ENCODE measurements at regions not wholly inside any gene's neighbourhood (a gene's known extent, or its start where the extent isn't known, plus 50 kb on each side); places are given as distances from the start of the nearest gene placed in this dataset.

GRCh38 chr7:47207956-47208355 lies 374.0 kb downstream of the TNS3 start (continued):
- TF ChIP-seq ZBTB33 (IDR thresholded peaks at IDR 0.05) = no peak
- TF ChIP-seq GABPA (IDR thresholded peaks at IDR 0.05 in 1 of 2, conservative IDR thresholded peaks at IDR 0.05 in 1 of 2) = no peak
- TF ChIP-seq FOXA1 (IDR thresholded peaks at IDR 0.05) = no peak
- TF ChIP-seq JUND (IDR thresholded peaks at IDR 0.05) = no peak
- no peak for TF ChIP-seq NR2F2 (IDR thresholded peaks at IDR 0.05)
- TF ChIP-seq RXRA (IDR thresholded peaks at IDR 0.05) = no peak
- TF ChIP-seq MAX (IDR thresholded peaks at IDR 0.05) = no peak
- TF ChIP-seq FOXA2 (IDR thresholded peaks at IDR 0.05) = no peak

- Histone ChIP-seq H3K27ac (ENCODE audit: low read depth in 1 of 2, low read length in 2 of 2) (no peak overlapping the region), H3K4me1 (ENCODE audit: control insufficient read depth in 4 of 4, insufficient read depth in 4 of 4, low read length in 3 of 4) (no peaks in the 10 kb centered on the region), H3K9me3 (ENCODE audit: control insufficient read depth in 4 of 4, low read length in 3 of 4) (no peaks in the 10 kb centered on the region), H3K27me3 (ENCODE audit: control insufficient read depth in 4 of 4, insufficient read depth in 4 of 4, low read length in 3 of 4) (no peaks in the 10 kb centered on the region), H3K9ac (ENCODE audit: low read depth in 1 of 2, low read length in 2 of 2) (no peak overlapping the region), H3K4me3 (ENCODE audit: low read depth in 1 of 3, low read length in 3 of 3) (no peak overlapping the region), H3K36me3 (ENCODE audit: control insufficient read depth in 4 of 4, insufficient read depth in 3 of 4, low read depth in 1 of 4, low read length in 3 of 4) (no peaks in the 10 kb centered on the region)
- TF ChIP-seq NR2F2 (IDR thresholded peaks at IDR 0.05) (no peak), JUND (IDR thresholded peaks at IDR 0.05) (no peak), SP1 (IDR thresholded peaks at IDR 0.05) (no peak), HNF4A (conservative IDR thresholded peaks at IDR 0.05) (no peak), TAF1 (conservative IDR thresholded peaks at IDR 0.05) (no peak), FOXA1 (IDR thresholded peaks at IDR 0.05) (no peak), RXRA (IDR thresholded peaks at IDR 0.05) (no peak), ATF3 (IDR thresholded peaks at IDR 0.05) (no peak), HNF4G (IDR thresholded peaks at IDR 0.05) (no peak), MAX (IDR thresholded peaks at IDR 0.05) (no peak)
- DNase-seq (ENCODE audit: low spot score) = no peak
- 75% methylated on average over 2 of the region's 2 CpGs for WGBS
Measured at GRCh38 chr7:47204709-47205108, 377.2 kb downstream of the TNS3 start.

- no peaks in the 10 kb centered on the region for H3K36me3 ChIP-seq (ENCODE audit: control insufficient read depth in 4 of 4, insufficient read depth in 3 of 4, low read depth in 1 of 4, low read length in 3 of 4)
- no peak overlapping the region for H3K9ac ChIP-seq (ENCODE audit: low read depth in 1 of 2, low read length in 2 of 2)
- H3K4me3 ChIP-seq (ENCODE audit: low read depth in 1 of 3, low read length in 3 of 3) = no peak overlapping the region
- no peaks in the 10 kb centered on the region for H3K4me1 ChIP-seq (ENCODE audit: control insufficient read depth in 4 of 4, insufficient read depth in 4 of 4, low read length in 3 of 4)
- no peaks in the 10 kb centered on the region for H3K27me3 ChIP-seq (ENCODE audit: control insufficient read depth in 4 of 4, insufficient read depth in 4 of 4, low read length in 3 of 4)
- H3K9me3 ChIP-seq (ENCODE audit: control insufficient read depth in 4 of 4, low read length in 3 of 4) = no peaks in the 10 kb centered on the region
- no peak for DNase-seq (ENCODE audit: low spot score)
- H3K27ac ChIP-seq (ENCODE audit: low read depth in 1 of 2, low read length in 2 of 2) = no peak overlapping the region
- 83% methylated on average over 7 of the region's 7 CpGs for WGBS
- TF ChIP-seq FOXA1 (IDR thresholded peaks at IDR 0.05) = no peak
- no peak for TF ChIP-seq JUND (IDR thresholded peaks at IDR 0.05)
- no peak for TF ChIP-seq NR2F2 (IDR thresholded peaks at IDR 0.05)
- no peak for TF ChIP-seq TAF1 (conservative IDR thresholded peaks at IDR 0.05)
- TF ChIP-seq CTCF (IDR thresholded peaks at IDR 0.05; ENCODE audit: low read depth, low read length, missing input control) = no peak
- TF ChIP-seq GABPA (IDR thresholded peaks at IDR 0.05 in 1 of 2, conservative IDR thresholded peaks at IDR 0.05 in 1 of 2) = no peak
- no peak for TF ChIP-seq ATF3 (IDR thresholded peaks at IDR 0.05)
- no peak for TF ChIP-seq RXRA (IDR thresholded peaks at IDR 0.05)
- no peak for TF ChIP-seq REST (IDR thresholded peaks at IDR 0.05)
- no peak for TF ChIP-seq YY1 (IDR thresholded peaks at IDR 0.05)
- no peak for TF ChIP-seq SP1 (IDR thresholded peaks at IDR 0.05)
- TF ChIP-seq HNF4A (conservative IDR thresholded peaks at IDR 0.05) = no peak
- no peak for TF ChIP-seq EGR1 (IDR thresholded peaks at IDR 0.05; ENCODE audit: low read depth in 2 of 2)
- TF ChIP-seq MAX (IDR thresholded peaks at IDR 0.05) = no peak
- TF ChIP-seq ZBTB33 (IDR thresholded peaks at IDR 0.05) = no peak
- no peak for TF ChIP-seq RAD21 (IDR thresholded peaks at IDR 0.05)
Measured at GRCh38 chr7:47202146-47202783, 379.6 kb downstream of the TNS3 start.

Measured in liver (tissue), 8 donors.